ENCODE measurements at regions not wholly inside any gene's neighbourhood (a gene's known extent, or its start where the extent isn't known, plus 50 kb on each side); places are given as distances from the start of the nearest gene placed in this dataset.

GRCh38 chr2:20925265-20925889 is 102.5 kb upstream of the LDAH start:
- Mint-ChIP-seq H3K36me3 (ENCODE audit: low read depth) (no peaks in the 10 kb centered on the region), H3K27me3 (peaks cover 6% of the 10 kb centered on the region), H3K4me3 (no peak overlapping the region), H3K4me1 (no peaks in the 10 kb centered on the region), H3K9me3 (peaks cover 5% of the 10 kb centered on the region), H3K27ac (no peak overlapping the region)
- no peak for DNase-seq
- ChIA-PET CTCF (no interaction called here), POLR2A (no interaction called here)

- no peaks in the 10 kb centered on the region for H3K9me3 Mint-ChIP-seq
- peaks cover 4% of the 10 kb centered on the region for H3K27me3 Mint-ChIP-seq
- CTCF ChIA-PET: no interaction called here
- DNase-seq: no peak
- H3K4me3 Mint-ChIP-seq: no peak overlapping the region
- no peaks in the 10 kb centered on the region for H3K36me3 Mint-ChIP-seq (ENCODE audit: low read depth)
- peaks cover 7% of the 10 kb centered on the region for H3K4me1 Mint-ChIP-seq
- POLR2A ChIA-PET: no interaction called here
- no peak overlapping the region for H3K27ac Mint-ChIP-seq
Observed at GRCh38 chr2:20919297-20919800, 96.4 kb upstream of the LDAH start.

- H3K4me1 Mint-ChIP-seq: peaks cover 16% of the 10 kb centered on the region
- no peaks in the 10 kb centered on the region for H3K36me3 Mint-ChIP-seq (ENCODE audit: low read depth)
- H3K4me3 Mint-ChIP-seq: no peak overlapping the region
- DNase-seq: no peak
- H3K27ac Mint-ChIP-seq: no peak overlapping the region
- ChIA-PET POLR2A (no interaction called here), CTCF (interaction anchor here (0.7 to 1.4 kb wide), 2 partner anchors 136 to 252 kb away, joined by 3 to 4 read pairs; no protein-coding TSS in a partner anchor)
- H3K9me3 Mint-ChIP-seq: no peaks in the 10 kb centered on the region
- H3K27me3 Mint-ChIP-seq: peaks cover 9% of the 10 kb centered on the region
Observed at GRCh38 chr2:20917719-20918572, 95.0 kb upstream of the LDAH start.

- ChIA-PET CTCF (interaction anchor here (0.7 to 1.4 kb wide), 2 partner anchors 135 to 251 kb away, joined by 3 to 4 read pairs; no protein-coding TSS in a partner anchor), POLR2A (no interaction called here)
- Mint-ChIP-seq H3K27me3 (peaks cover 10% of the 10 kb centered on the region), H3K4me1 (peaks cover 16% of the 10 kb centered on the region), H3K36me3 (ENCODE audit: low read depth) (no peaks in the 10 kb centered on the region), H3K4me3 (no peak overlapping the region), H3K9me3 (no peaks in the 10 kb centered on the region), H3K27ac (no peak overlapping the region)
- no peak for DNase-seq
Observed at GRCh38 chr2:20917287-20917660, 94.4 kb upstream of the LDAH start.

DNA sequence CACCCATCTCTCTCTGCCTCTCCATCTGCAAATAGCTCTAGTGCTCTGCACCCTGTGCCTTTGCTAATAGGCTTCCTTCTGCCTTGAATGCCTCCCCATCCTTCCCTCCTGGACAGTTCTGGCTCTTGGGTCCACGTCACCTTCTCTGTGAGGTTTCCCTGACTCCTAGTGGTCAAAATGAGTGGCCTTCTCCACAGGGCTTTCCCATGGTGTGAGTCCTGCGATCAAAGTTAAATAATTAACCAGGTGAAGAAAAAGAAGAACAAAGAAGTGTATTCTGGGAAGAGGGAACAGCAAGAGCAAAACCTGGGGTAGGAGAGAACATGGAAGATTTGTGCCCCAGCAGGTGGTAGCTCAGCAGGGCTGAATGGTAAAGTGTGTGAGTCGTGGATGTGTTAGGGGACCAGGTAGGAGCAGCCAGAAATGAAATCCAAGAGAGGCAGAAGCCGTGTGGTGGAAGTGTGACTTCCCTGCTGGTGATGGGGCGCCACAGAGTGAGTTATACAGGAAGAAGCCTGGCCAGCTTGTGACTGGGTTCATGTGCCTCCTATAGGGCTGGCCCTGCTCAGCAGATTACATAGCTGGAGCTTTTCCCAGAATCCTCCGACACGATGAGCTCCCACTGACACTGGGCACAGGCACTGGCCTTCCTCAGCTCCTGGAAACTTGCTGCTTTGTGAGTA is 93.8 kb upstream of the LDAH start:
- H3K4me3 Mint-ChIP-seq: no peak overlapping the region
- H3K36me3 Mint-ChIP-seq (ENCODE audit: low read depth): no peaks in the 10 kb centered on the region
- no peak for DNase-seq
- ChIA-PET POLR2A (no interaction called here), CTCF (interaction anchor here (0.7 to 1.4 kb wide), 2 partner anchors 135 to 251 kb away, joined by 3 to 4 read pairs; no protein-coding TSS in a partner anchor)
- H3K9me3 Mint-ChIP-seq: no peaks in the 10 kb centered on the region
- H3K4me1 Mint-ChIP-seq: peaks cover 16% of the 10 kb centered on the region
- no peak overlapping the region for H3K27ac Mint-ChIP-seq
- H3K27me3 Mint-ChIP-seq: peaks cover 8% of the 10 kb centered on the region

GRCh38 chr2:20915271-20915670 is 92.4 kb upstream of the LDAH start:
- POLR2A ChIA-PET: no interaction called here
- H3K9me3 Mint-ChIP-seq: no peaks in the 10 kb centered on the region
- no peak for DNase-seq
- peaks cover 13% of the 10 kb centered on the region for H3K27me3 Mint-ChIP-seq
- H3K36me3 Mint-ChIP-seq (ENCODE audit: low read depth): no peaks in the 10 kb centered on the region
- no peak overlapping the region for H3K27ac Mint-ChIP-seq
- no peak overlapping the region for H3K4me3 Mint-ChIP-seq
- CTCF ChIA-PET: no interaction called here
- peaks cover 16% of the 10 kb centered on the region for H3K4me1 Mint-ChIP-seq

GRCh38 chr2:20914771-20915170 is 91.9 kb upstream of the LDAH start:
- H3K27ac Mint-ChIP-seq: no peak overlapping the region
- ChIA-PET POLR2A (no interaction called here), CTCF (no interaction called here)
- H3K9me3 Mint-ChIP-seq: no peaks in the 10 kb centered on the region
- H3K27me3 Mint-ChIP-seq: peaks cover 13% of the 10 kb centered on the region
- H3K4me1 Mint-ChIP-seq: peaks cover 16% of the 10 kb centered on the region
- no peak overlapping the region for H3K4me3 Mint-ChIP-seq
- no peaks in the 10 kb centered on the region for H3K36me3 Mint-ChIP-seq (ENCODE audit: low read depth)
- DNase-seq: no peak

DNA sequence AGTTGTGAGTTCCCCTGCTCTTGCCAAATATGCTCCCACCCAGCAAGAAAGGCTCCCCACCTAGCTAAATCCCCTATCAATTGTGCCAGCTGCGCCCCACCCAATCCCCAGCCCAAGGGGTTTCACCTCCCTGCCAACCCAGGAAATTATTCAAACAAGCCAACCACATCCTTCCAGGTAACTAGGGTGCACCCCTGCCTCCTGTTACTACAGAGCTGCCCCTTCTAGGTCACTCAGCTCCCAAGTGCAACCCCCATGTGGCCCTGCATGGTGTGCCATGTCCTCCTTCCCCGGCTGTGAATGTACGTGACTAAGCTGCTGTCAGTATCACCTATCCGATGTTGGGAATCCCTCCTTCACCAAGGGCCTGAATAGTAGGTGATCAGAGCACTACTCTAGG is 91.2 kb upstream of the LDAH start:
- H3K4me1 Mint-ChIP-seq: peaks cover 16% of the 10 kb centered on the region
- ChIA-PET POLR2A (no interaction called here), CTCF (no interaction called here)
- no peaks in the 10 kb centered on the region for H3K9me3 Mint-ChIP-seq
- H3K27me3 Mint-ChIP-seq: peaks cover 16% of the 10 kb centered on the region
- no peak overlapping the region for H3K4me3 Mint-ChIP-seq
- H3K27ac Mint-ChIP-seq: no peak overlapping the region
- DNase-seq: no peak
- no peaks in the 10 kb centered on the region for H3K36me3 Mint-ChIP-seq (ENCODE audit: low read depth)

- POLR2A ChIA-PET: interaction anchor here (0.5 kb wide), 1 partner anchor 159 kb away, joined by 3 read pairs; no protein-coding TSS in a partner anchor
- Mint-ChIP-seq H3K27ac (no peak overlapping the region), H3K27me3 (peaks cover 20% of the 10 kb centered on the region)
Observed at GRCh38 chr2:20913491-20913890, 90.6 kb upstream of the LDAH start.

GRCh38 chr2:20900052-20900636 is 77.2 kb upstream of the LDAH start:
- no peaks in the 10 kb centered on the region for H3K9me3 Mint-ChIP-seq
- peaks cover 20% of the 10 kb centered on the region for H3K27me3 Mint-ChIP-seq
- no peak overlapping the region for H3K4me3 Mint-ChIP-seq
- DNase-seq: no peak
- ChIA-PET POLR2A (no interaction called here), CTCF (no interaction called here)
- H3K27ac Mint-ChIP-seq: no peak overlapping the region
- no peaks in the 10 kb centered on the region for H3K4me1 Mint-ChIP-seq
- no peaks in the 10 kb centered on the region for H3K36me3 Mint-ChIP-seq (ENCODE audit: low read depth)

More at GRCh38 chr2:20913491-20913890, 90.6 kb upstream of the LDAH start:
- peaks cover 16% of the 10 kb centered on the region for H3K4me1 Mint-ChIP-seq
- H3K4me3 Mint-ChIP-seq: no peak overlapping the region
- H3K9me3 Mint-ChIP-seq: no peaks in the 10 kb centered on the region
- CTCF ChIA-PET: no interaction called here
- DNase-seq: no peak
- H3K36me3 Mint-ChIP-seq (ENCODE audit: low read depth): no peaks in the 10 kb centered on the region

DNA sequence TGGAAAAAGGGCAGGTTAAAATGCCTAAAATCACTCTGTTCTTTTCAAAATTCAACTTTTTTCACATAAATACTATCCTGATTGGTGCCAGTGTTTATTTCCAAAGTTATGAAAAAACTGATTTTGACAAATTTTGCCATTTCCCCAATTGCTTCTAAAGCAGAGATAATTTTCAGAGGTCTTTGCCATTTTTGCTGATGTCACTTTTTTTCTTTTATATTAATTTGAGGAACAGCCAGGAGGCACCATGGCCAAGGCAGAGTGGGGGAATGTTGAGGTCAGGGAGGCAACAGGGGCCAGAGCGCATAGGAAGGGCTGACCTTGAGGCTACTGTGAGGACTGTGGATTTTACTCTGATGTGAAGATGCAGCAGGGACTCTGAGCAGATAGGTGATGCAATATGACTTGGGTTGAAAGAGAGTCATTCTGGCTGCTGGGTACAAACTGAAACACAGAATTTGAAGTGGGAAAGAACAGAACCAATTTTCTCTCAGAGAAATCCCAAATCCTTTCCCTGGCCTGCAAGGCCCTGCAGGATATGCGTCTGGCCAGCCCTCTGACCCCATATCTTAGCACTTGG is 75.1 kb upstream of the LDAH start:
- CTCF ChIA-PET: interaction anchor here (0.7 kb wide), 1 partner anchor 17 kb away, joined by 3 read pairs; no protein-coding TSS in a partner anchor

DNA sequence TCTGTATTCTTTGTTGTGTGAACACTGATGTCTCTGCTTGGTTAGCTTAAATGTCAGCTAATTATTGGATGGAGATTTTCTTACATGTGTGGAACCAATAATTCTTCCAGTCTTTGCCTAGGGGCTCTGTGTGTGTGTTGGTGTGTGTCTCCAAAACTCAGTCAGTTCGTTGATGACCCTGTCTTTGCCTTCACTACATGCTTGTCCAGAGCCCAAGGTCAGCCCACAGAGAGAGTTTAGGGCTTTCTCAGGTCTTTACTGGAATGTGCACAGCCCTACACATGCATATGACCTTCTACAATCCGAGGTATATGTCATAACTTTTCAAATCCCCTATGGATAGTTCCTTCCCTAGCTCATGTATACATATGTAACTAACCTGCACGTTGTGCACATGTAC is 74.1 kb upstream of the LDAH start:
- no peak overlapping the region for H3K4me3 Mint-ChIP-seq
- CTCF ChIA-PET: interaction anchor here (0.7 kb wide), 1 partner anchor 16 kb away, joined by 3 read pairs; no protein-coding TSS in a partner anchor
- H3K27ac Mint-ChIP-seq: no peak overlapping the region
- H3K27me3 Mint-ChIP-seq: peaks cover 33% of the 10 kb centered on the region
- DNase-seq: no peak
- H3K9me3 Mint-ChIP-seq: no peaks in the 10 kb centered on the region
- no peaks in the 10 kb centered on the region for H3K36me3 Mint-ChIP-seq (ENCODE audit: low read depth)
- no peaks in the 10 kb centered on the region for H3K4me1 Mint-ChIP-seq
- POLR2A ChIA-PET: no interaction called here

More for the DNA sequence above, 75.1 kb upstream of the LDAH start:
- Mint-ChIP-seq H3K36me3 (ENCODE audit: low read depth) (no peaks in the 10 kb centered on the region), H3K9me3 (no peaks in the 10 kb centered on the region), H3K4me3 (no peak overlapping the region), H3K4me1 (no peaks in the 10 kb centered on the region), H3K27ac (no peak overlapping the region), H3K27me3 (peaks cover 28% of the 10 kb centered on the region)
- POLR2A ChIA-PET: no interaction called here
- DNase-seq: no peak

Measured in activated CD4-positive, alpha-beta memory T cell treated with anti-CD3 and anti-CD28 coated beads, Interleukin-2, amount 10 ng/mL, durations not matched to agents 7 days and 5 days (primary cell).